Activated naive CD4-positive, alpha-beta T cell treated with anti-CD3 and anti-CD28 coated beads for 36 hours (primary cell): ENCODE measurements at regions not wholly inside any gene's neighbourhood (a gene's known extent, or its start where the extent isn't known, plus 50 kb on each side); places are given as distances from the start of the nearest gene placed in this dataset.
"Not testable (repeated sequence)": the region's sequence is repeated elsewhere in the genome, so short reads cannot be mapped to it uniquely, and the experiment has no call there.

Experiments
- CTCF ChIA-PET: fragments of 350-600 bp; sonication (Branson Sonifier 250); formaldehyde crosslinking; loops from one replicate; lab custom pipeline; 2021; ENCODE audit warnings: antibody characterized with exemption; lab: Charles Lee
- DNase-seq: peaks from one replicate; pipeline ENCODE4 v3.0.0-alpha.2; 2020
- H3K27ac Mint-ChIP-seq: one replicate; pipeline ENCODE4 v1.8.0; 2021; ENCODE audit warnings: mild to moderate bottlenecking, mixed read lengths
- H3K27me3 Mint-ChIP-seq: one replicate; pipeline ENCODE4 v1.8.0; 2021; ENCODE audit warnings: low read depth, mixed read lengths
- H3K36me3 Mint-ChIP-seq: one replicate; pipeline ENCODE4 v1.8.0; 2021; ENCODE audit warnings: low read depth, mixed read lengths
- H3K4me1 Mint-ChIP-seq: one replicate; pipeline ENCODE4 v1.8.0; 2021; ENCODE audit warnings: low read depth, mixed read lengths
- H3K4me3 Mint-ChIP-seq: one replicate; pipeline ENCODE4 v1.8.0; 2021; ENCODE audit warnings: mild to moderate bottlenecking, moderate library complexity, mixed read lengths
- H3K9me3 Mint-ChIP-seq: one replicate; pipeline ENCODE4 v1.8.0; 2021; ENCODE audit warnings: mixed read lengths
- intact Hi-C: fragments of 100-400 bp; cut with micrococcal nuclease; formaldehyde crosslinking; loops from one replicate; pipeline ENCODE4 v1.15.1; 2023

DNA sequence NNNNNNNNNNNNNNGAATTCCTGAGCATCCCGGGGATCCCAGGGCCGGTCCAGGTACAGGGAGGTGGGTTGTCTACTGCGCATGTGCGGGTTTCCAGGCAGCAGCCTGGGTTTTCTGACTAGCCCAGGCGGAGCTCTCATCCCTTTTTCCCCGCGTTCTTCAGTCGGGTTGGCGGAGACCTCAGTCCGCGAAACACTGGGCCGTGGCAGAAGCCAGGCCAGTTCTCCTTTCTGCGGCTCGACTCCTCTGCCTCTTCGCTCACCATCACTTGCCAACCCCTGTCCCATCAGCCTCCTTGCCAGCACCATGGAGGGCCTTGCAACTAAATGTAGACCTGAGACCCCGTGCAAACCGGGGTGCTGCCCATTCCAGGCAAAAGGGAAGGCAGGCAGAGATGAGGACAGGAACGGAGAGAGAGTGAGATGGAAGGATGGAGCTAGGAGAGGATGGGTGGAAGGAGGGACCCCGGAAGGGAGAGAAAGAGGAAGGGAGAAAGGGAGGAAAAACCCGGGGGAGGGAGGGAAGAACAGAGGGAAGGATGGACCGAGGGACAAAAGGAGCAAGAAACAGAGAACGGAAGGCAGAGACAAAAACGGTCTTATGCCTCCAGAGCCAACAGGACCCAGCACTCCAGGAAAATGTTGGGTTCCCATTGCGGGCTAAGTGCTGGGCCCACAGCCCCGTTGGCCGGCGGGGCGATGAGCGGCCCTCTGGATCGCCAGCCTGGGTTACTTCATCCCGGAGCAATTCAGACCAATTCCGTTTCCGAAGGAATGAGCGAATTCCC, 445.4 kb upstream of the DEFB115 start:
- Mint-ChIP-seq H3K27ac (no peak overlapping the region), H3K4me3 (no peak overlapping the region), H3K4me1 (no peaks in the 10 kb centered on the region), H3K9me3 (peaks cover 11% of the 10 kb centered on the region), H3K27me3 (peaks cover 3% of the 10 kb centered on the region), H3K36me3 (peaks cover 5% of the 10 kb centered on the region)
- CTCF ChIA-PET = no interaction called here
- intact Hi-C loops = no loop called here
- DNase-seq = no peak

DNA sequence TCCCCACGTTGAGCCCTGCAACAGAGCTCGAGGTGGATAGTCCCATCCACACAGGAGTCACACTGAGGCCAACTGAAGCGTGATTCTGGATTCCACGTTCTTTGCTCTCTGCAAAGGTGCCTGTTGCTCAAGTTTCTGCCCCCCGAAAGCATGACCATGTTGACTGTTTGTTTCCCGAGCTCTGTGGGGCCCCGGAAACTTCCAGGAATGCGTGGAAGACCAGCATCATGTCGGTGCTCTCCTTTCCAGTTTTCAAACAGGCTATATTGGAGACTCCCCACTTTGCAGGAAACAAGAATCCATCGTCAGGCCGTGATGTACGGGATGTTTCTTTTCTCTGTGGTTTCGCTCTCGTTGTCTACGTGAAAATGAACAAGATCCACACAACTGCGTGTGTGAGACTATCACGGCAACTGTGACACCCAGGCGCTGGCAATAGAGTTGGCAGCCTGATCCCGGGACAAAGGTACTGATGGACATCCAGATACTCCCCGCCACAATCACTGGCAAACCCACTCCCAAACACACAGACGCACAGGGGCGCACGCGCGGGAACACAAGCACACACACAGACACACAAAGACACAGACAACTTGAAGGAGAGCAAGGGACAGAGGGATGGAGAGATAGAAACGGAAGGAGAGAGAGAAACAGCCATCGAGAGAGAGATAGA, 444.6 kb upstream of the DEFB115 start:
- intact Hi-C loops = no loop called here
- Mint-ChIP-seq H3K36me3 (peaks cover 5% of the 10 kb centered on the region), H3K27me3 (peaks cover 3% of the 10 kb centered on the region), H3K4me1 (no peaks in the 10 kb centered on the region), H3K4me3 (no peak overlapping the region), H3K27ac (no peak overlapping the region), H3K9me3 (peaks cover 11% of the 10 kb centered on the region)
- CTCF ChIA-PET = no interaction called here
- no peak for DNase-seq

DNA sequence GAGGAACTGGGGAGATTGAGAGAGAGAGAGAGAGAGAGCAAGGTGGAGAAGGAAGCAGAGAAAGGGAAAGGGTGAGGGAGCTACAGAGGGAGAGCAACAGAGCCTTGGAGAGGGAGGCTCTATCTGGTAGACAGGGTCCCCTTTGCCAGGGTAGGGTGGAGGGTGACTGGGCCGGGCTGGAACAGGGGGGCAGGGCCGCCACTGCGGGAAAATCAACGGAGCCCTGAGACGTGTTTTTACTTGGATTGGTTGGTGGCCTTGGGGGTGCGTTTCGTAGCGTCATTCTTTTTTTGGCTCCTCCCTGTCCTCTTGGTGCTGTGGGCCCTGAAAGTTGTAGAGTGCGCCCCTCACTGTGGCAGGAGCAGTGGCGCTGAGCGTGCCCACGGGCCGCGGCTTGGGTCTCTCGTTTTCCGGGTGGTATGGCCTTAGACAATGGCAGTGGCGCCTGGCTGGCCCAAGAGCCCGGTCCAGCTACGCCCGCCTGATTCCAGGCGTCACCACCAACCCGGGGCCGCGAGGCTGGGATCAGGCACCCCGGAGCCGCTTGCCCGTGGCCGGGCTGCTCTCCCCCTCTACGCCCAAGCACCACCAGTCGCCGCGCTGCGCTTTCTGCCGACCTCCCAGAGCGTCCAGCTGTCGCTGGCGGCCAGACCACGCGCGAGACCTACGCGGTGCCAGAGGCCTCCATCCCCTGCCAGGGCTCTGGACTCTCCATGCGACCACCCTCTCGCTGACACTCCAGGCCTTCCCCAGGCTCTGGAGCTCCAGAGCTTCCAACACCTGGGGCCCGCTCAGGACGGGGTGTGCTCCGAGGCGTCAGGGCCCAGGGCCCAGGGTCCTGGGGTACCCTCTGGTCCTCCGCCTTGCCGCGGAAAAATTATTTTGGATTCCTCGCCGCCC, 443.8 kb upstream of the DEFB115 start:
- H3K27me3 Mint-ChIP-seq, CTCF ChIA-PET, intact Hi-C loops, H3K36me3 Mint-ChIP-seq, H3K4me3 Mint-ChIP-seq, DNase-seq, H3K27ac Mint-ChIP-seq, H3K4me1 Mint-ChIP-seq: not testable (repeated sequence)
- H3K9me3 Mint-ChIP-seq = peaks cover 11% of the 10 kb centered on the region

DNA sequence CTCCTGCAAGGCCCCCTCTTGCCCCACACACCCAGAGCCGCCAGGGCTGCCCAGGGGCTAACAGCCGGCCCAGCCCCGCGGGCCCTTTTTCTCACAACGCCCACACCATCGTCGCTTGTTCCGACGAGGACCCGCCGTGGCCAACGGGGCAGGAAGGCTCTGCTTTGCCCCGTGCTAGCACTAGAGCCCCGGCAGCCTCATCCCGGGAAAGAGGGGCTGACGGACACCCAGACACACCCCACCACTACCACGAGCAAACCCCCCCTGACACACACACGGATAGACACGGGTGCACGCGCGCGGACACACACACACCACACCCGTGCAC, 443.2 kb upstream of the DEFB115 start:
- H3K4me3 Mint-ChIP-seq, CTCF ChIA-PET, intact Hi-C loops, DNase-seq, H3K4me1 Mint-ChIP-seq, H3K27ac Mint-ChIP-seq, H3K36me3 Mint-ChIP-seq, H3K27me3 Mint-ChIP-seq: not testable (repeated sequence)
- peaks cover 11% of the 10 kb centered on the region for H3K9me3 Mint-ChIP-seq

DNA sequence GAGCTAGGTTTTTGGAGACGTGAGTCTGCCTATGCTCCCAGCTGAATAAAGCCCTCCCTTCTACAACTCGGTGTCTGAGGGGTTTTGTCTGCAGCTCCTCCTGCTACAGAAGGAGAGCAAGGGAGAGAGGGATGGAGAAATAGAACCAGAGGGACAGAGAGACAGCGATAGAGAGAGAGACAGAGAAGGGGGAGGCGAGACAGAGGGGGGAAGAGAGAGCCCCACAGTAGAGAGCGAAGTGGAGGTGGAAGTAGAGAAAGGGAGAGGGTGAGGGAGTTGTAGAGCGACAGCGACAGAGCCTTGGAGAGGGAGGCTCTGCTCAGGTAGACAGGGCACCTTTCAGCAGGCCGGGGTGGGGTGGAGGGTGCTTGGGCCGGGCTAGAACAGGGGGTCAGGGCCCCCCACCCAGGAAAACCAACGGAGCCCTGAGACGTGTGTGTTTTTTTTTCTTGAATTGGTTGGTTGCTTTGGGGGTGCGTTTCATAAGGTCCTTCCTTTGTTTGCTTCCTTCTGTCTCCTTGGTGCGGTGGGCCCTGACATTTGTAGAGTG, 442.4 kb upstream of the DEFB115 start:
- CTCF ChIA-PET, H3K4me3 Mint-ChIP-seq, H3K27ac Mint-ChIP-seq, H3K36me3 Mint-ChIP-seq, intact Hi-C loops, H3K4me1 Mint-ChIP-seq, H3K27me3 Mint-ChIP-seq, DNase-seq: not testable (repeated sequence)
- H3K9me3 Mint-ChIP-seq = peaks cover 11% of the 10 kb centered on the region

DNA sequence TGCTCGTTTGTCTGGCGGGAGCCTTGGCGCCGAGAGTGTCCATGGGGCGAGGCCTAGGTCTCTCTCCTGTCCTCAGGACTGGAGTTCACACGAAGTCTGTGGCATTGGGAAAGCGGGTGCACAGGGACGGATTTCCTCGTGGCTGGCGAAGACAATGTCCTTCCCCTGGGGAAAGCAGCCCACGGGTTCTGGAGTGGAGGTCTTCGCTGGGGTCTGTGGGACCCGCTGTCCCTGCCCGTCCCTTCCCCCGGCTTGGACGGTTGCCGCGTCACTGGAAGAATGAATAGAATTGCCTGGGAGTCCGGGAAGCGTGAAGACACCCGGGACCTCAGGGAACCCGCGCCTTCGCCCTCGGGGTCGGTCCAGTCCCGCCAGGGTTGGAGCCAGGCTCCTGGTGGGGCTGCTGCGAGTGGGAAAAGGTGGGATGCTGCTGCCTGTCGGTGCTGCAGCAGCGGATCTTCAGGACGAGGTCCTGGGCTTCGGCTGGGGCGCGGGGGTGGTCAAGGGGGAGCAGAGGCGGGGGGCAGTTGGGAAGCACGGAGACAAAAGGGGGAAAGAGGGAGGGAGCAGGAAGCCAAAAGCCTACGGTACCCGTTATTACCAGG, 441.8 kb upstream of the DEFB115 start:
- intact Hi-C loops = no loop called here
- H3K9me3 Mint-ChIP-seq = peaks cover 11% of the 10 kb centered on the region
- no peak overlapping the region for H3K4me3 Mint-ChIP-seq
- no peaks in the 10 kb centered on the region for H3K4me1 Mint-ChIP-seq
- H3K27ac Mint-ChIP-seq = no peak overlapping the region
- peaks cover 5% of the 10 kb centered on the region for H3K36me3 Mint-ChIP-seq
- CTCF ChIA-PET = no interaction called here
- no peak for DNase-seq
- peaks cover 3% of the 10 kb centered on the region for H3K27me3 Mint-ChIP-seq

DNA sequence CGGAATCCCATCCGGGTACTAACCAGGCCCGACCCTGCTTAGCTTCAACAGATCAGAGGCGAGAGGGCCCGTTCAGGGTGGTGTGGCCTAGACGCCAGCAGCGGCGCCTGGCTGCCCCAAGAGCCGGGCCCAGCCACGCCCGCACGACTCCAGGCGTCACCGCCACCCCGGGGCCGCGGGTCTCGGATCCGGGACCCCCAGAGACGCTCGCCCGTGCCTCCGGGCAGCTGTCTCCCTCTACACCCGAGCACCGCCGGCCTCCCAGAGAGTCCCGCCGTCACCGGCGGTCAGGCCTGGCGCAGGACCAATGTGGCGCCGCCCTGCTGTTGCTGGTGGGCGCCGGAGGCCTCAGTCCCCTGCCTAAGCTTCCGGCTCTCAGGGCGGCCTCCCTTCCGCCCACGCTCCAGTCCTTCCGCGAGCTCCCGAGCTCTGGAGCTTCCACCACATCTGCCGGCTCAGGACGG, 441.2 kb upstream of the DEFB115 start:
- Mint-ChIP-seq H3K36me3 (peaks cover 5% of the 10 kb centered on the region), H3K27me3 (peaks cover 3% of the 10 kb centered on the region), H3K9me3 (peaks cover 11% of the 10 kb centered on the region), H3K27ac (no peak overlapping the region), H3K4me1 (no peaks in the 10 kb centered on the region), H3K4me3 (no peak overlapping the region)
- intact Hi-C loops = no loop called here
- no peak for DNase-seq
- CTCF ChIA-PET = no interaction called here

DNA sequence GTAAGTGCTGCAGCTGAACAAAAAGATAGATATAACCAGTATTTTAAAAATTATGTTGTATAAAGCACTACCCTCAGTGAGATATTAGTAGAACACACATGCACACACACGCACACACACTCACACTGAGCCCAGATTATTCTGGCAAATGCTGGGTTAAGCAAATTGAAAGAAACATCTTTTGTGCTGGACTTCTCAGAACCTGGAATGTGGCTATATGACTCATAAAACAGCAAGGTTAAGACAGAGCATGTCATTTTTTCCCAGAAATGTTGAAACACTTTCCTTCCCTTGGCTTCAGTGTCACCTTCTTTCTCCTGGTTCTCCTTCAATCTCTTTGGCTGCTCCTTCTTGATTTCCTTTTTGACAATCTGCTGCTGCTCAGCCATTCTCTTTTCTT, 435.8 kb upstream of the DEFB115 start:
- H3K36me3 Mint-ChIP-seq, intact Hi-C loops, H3K4me3 Mint-ChIP-seq, H3K9me3 Mint-ChIP-seq, H3K27ac Mint-ChIP-seq, DNase-seq, H3K27me3 Mint-ChIP-seq, H3K4me1 Mint-ChIP-seq, CTCF ChIA-PET: not testable (repeated sequence)

DNA sequence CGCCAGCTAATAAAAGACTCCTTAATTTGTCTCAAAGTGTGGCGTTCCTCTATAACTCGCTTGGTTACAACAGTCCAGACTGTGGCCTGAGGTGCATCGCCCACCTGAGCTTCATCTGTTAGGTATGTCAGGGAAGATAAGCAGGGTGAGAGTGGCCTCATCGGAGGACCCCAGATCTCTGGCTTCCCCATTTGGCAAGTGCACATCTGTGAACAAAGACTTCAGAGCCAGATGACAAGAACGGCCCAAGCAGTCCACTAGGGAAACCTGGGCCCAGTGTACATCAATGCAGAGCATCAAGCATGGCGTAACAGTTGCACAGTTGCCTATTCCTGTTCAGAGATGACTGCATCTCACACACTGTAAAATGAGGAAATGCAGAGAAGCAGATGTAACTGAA, 432.8 kb upstream of the DEFB115 start:
- H3K4me3 Mint-ChIP-seq, DNase-seq, H3K27ac Mint-ChIP-seq, CTCF ChIA-PET, intact Hi-C loops, H3K4me1 Mint-ChIP-seq, H3K27me3 Mint-ChIP-seq, H3K36me3 Mint-ChIP-seq: not testable (repeated sequence)
- H3K9me3 Mint-ChIP-seq = peaks cover 12% of the 10 kb centered on the region

DNA sequence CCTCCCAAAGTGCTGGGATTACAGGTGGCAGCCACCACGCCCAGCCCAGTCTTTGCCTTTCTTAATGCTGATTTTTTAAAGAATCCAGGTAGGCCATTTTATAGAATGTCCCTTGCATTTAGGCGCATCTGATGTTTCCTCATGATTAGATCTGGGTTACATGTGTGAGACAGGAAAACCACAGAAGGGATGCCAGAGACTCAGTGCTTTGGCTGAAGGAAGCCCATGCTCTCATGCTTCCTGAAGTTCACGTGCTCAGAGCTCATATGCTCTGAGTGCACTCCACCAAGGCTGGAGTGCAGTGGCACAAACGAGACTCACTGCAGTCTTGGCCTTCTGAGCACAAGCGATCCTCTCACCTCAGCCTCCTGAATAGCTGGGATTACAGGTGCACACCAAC, 411.5 kb upstream of the DEFB115 start:
- H3K27me3 Mint-ChIP-seq, DNase-seq, H3K4me1 Mint-ChIP-seq, intact Hi-C loops, H3K36me3 Mint-ChIP-seq, H3K4me3 Mint-ChIP-seq, CTCF ChIA-PET, H3K27ac Mint-ChIP-seq: not testable (repeated sequence)
- peaks cover 16% of the 10 kb centered on the region for H3K9me3 Mint-ChIP-seq

DNA sequence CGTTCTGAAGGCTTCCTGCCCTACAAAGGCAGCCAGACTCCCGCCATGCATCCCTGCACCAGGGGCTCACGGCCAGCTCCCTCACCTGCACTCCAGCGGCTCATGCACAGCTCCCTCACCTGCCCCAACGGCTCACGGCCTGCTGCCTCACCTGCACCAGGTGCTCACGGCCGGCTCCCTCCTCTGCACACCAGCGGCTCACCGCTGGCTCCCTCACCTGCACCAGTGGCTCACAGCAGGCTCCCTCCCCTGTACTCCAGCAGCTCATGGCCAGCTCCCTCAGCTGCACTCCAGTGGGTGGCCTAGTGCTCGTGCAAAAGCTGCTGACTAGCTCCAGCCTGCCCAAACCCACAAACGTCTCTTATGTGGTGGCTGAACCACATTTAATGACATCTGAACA, 389.2 kb upstream of the DEFB115 start:
- H3K27ac Mint-ChIP-seq, H3K4me1 Mint-ChIP-seq, DNase-seq, H3K4me3 Mint-ChIP-seq, intact Hi-C loops, H3K36me3 Mint-ChIP-seq, CTCF ChIA-PET, H3K27me3 Mint-ChIP-seq: not testable (repeated sequence)
- peaks cover 24% of the 10 kb centered on the region for H3K9me3 Mint-ChIP-seq

DNA sequence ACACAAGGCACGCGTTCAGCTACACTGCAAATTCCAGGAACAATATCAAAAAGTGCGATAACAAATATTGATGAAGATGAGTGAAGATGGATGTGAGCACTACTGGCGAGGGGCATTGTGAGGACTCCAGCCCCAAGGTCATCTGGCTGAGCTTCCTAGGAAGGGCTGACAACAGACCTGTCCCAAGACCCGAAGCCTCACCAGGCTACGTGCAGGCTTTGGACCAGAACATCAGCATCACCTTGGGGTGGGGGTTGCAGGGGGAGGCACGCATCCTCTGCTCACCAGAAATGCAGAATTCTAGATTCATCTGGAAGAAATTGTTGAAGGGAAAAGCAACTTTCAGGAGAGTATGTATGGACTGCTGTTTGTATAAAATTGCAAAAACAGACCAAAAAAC, 386.3 kb upstream of the DEFB115 start:
- CTCF ChIA-PET, H3K27me3 Mint-ChIP-seq, H3K4me1 Mint-ChIP-seq, intact Hi-C loops, H3K36me3 Mint-ChIP-seq, DNase-seq, H3K4me3 Mint-ChIP-seq, H3K27ac Mint-ChIP-seq: not testable (repeated sequence)
- peaks cover 41% of the 10 kb centered on the region for H3K9me3 Mint-ChIP-seq
